Left lung (tissue), 4 donors: ENCODE measurements at regions not wholly inside any gene's neighbourhood (a gene's known extent, or its start where the extent isn't known, plus 50 kb on each side); places are given as distances from the start of the nearest gene placed in this dataset.

Source experiments
- ATAC-seq: fragments of 200-7000 bp; cut with Tn5 transposase; one replicate; pipeline ENCODE4 v1.9.1; 2020; ENCODE audit warnings: moderate library complexity
- DNase-seq, 4 donors: peaks; one replicate each; pipeline ENCODE4 v3.0.0-alpha.2; 2013 to 2020
- H3K27ac ChIP-seq, 2 donors: fragments of 200-600 bp; sonication (generic) in 1 of 2; one replicate each; pipeline versions ENCODE4 v1.5.0 to v1.8.0; 2020 to 2021
- H3K27me3 ChIP-seq, 2 donors: fragments of 200-600 bp; sonication (generic) in 1 of 2; one replicate each; pipeline versions ENCODE4 v1.5.0 to v1.8.0; 2020 to 2021
- H3K36me3 ChIP-seq, 2 donors: fragments of 200-600 bp; sonication (generic) in 1 of 2; one replicate each; pipeline versions ENCODE4 v1.5.0 to v1.8.0; 2020 to 2021
- H3K4me1 ChIP-seq, 2 donors: fragments of 200-600 bp; one replicate each; pipeline ENCODE4 v1.8.0; 2021
- H3K4me3 ChIP-seq, 2 donors: fragments of 200-600 bp; sonication (generic) in 1 of 2; one replicate each; pipeline versions ENCODE4 v1.5.0 to v1.8.0; 2020 to 2021; ENCODE audit warnings: mild to moderate bottlenecking in 1 of 2
- H3K9me3 ChIP-seq, 2 donors: fragments of 200-600 bp; sonication (generic) in 1 of 2; one replicate each; pipeline versions ENCODE4 v1.5.0 to v1.8.0; 2020 to 2021
- CTCF ChIP-seq, 2 donors: fragments of 200-600 bp; sonication (generic) in 1 of 2; IDR thresholded peaks; one replicate each; pipeline versions ENCODE4 v1.5.0 to v1.8.0; 2021; ENCODE audit warnings: antibody characterized with exemption in 2 of 2
- intact Hi-C, 2 donors: fragments of 100-400 bp; cut with DNase I; formaldehyde crosslinking; loops; one replicate each; pipeline versions ENCODE4 v1.11.2 to v1.14.2; 2022
- donor health status: DM: no; HTN: yes; CAD: no.
- donor health status: DM: no; HTN: no; CAD: no.

- no peaks in the 10 kb centered on the region for H3K27me3 ChIP-seq
- H3K36me3 ChIP-seq, result no peaks in the 10 kb centered on the region
- no peaks in the 10 kb centered on the region for H3K4me1 ChIP-seq
- no peak overlapping the region for H3K27ac ChIP-seq
- intact Hi-C loops, result no loop called here
- DNase-seq, result no peak
- no peak for TF ChIP-seq CTCF (IDR thresholded peaks at IDR 0.05)
- no peaks in the 10 kb centered on the region for H3K9me3 ChIP-seq
- H3K4me3 ChIP-seq, result no peak overlapping the region
- no peak for ATAC-seq
Observed at GRCh38 chr4:32562010-32562409, 1841.8 kb downstream of the PCDH7 start.

GRCh38 chr4:32564626-32565025 is 1844.5 kb downstream of the PCDH7 start:
- Histone ChIP-seq H3K27me3 (no peaks in the 10 kb centered on the region), H3K27ac (no peak overlapping the region), H3K36me3 (no peaks in the 10 kb centered on the region), H3K9me3 (no peaks in the 10 kb centered on the region), H3K4me1 (no peaks in the 10 kb centered on the region), H3K4me3 (no peak overlapping the region)
- ATAC-seq, result no peak
- TF ChIP-seq CTCF (IDR thresholded peaks at IDR 0.05), result no peak
- intact Hi-C loops, result no loop called here
- DNase-seq, result no peak

- Histone ChIP-seq H3K36me3 (no peaks in the 10 kb centered on the region), H3K27me3 (no peaks in the 10 kb centered on the region), H3K4me3 (no peak overlapping the region), H3K4me1 (no peaks in the 10 kb centered on the region), H3K9me3 (no peaks in the 10 kb centered on the region), H3K27ac (no peak overlapping the region)
- peak; percentile 40 for ATAC-seq
- no peak for TF ChIP-seq CTCF (IDR thresholded peaks at IDR 0.05)
- peak in 1 of 4 donors; percentile 16 for DNase-seq
- intact Hi-C loops, result no loop called here
Observed at GRCh38 chr4:32569861-32570260, 1849.7 kb downstream of the PCDH7 start.

- Histone ChIP-seq H3K27ac (no peak overlapping the region), H3K9me3 (no peaks in the 10 kb centered on the region), H3K4me3 (no peak overlapping the region), H3K4me1 (no peaks in the 10 kb centered on the region), H3K36me3 (no peaks in the 10 kb centered on the region), H3K27me3 (no peaks in the 10 kb centered on the region)
- intact Hi-C loops, result no loop called here
- DNase-seq, result no peak
- TF ChIP-seq CTCF (IDR thresholded peaks at IDR 0.05), result no peak
- ATAC-seq, result no peak
Observed at GRCh38 chr4:32572366-32572765, 1852.2 kb downstream of the PCDH7 start.

- ATAC-seq, result no peak
- DNase-seq, result no peak
- no peaks in the 10 kb centered on the region for H3K4me1 ChIP-seq
- H3K27ac ChIP-seq, result no peak overlapping the region
- intact Hi-C loops, result no loop called here
- no peaks in the 10 kb centered on the region for H3K9me3 ChIP-seq
- no peak for TF ChIP-seq CTCF (IDR thresholded peaks at IDR 0.05)
- H3K36me3 ChIP-seq, result no peaks in the 10 kb centered on the region
- H3K4me3 ChIP-seq, result no peak overlapping the region
- H3K27me3 ChIP-seq, result no peaks in the 10 kb centered on the region
Observed at GRCh38 chr4:32574803-32575202, 1854.6 kb downstream of the PCDH7 start.
